IMR-90 (cell line): ENCODE measurements at regions not wholly inside any gene's neighbourhood (a gene's known extent, or its start where the extent isn't known, plus 50 kb on each side); places are given as distances from the start of the nearest gene placed in this dataset.

Experiments used
- ATAC-seq: fragments of 200-7000 bp; cut with Tn5 transposase; 2 replicates; pipeline ENCODE4 v1.9.1; 2020; ENCODE audit warnings: low read depth, mild to moderate bottlenecking, moderate library complexity
- BruUV-seq: library from RNA; stranded (reverse); fragments of 400-500 nt; replicated peaks from 2 replicates; lab custom pipeline; 2021; lab: Mats Ljungman, UMichigan
- CTCF ChIA-PET: fragments of 300-600 bp; formaldehyde crosslinking; extraction: SDS; loops from one replicate; lab custom pipeline; 2021; ENCODE audit warnings: antibody characterized with exemption; lab: Yijun Ruan, JAX
- POLR2A ChIA-PET: fragments of 300-600 bp; sonication (Branson Sonifier 250); formaldehyde crosslinking; loops from one replicate; lab custom pipeline; 2022; ENCODE audit warnings: antibody characterized with exemption; ENCODE audit not compliant: unreplicated experiment; lab: Charles Lee
- DNase-seq: peaks from one replicate; pipeline ENCODE4 v3.0.0; 2013
- H2AFZ ChIP-seq: replicated peaks from 2 replicates; pipeline ENCODE3; 2013; ENCODE audit warnings: low read length, mild to moderate bottlenecking; ENCODE audit not compliant: poor library complexity
- H2AK5ac ChIP-seq: 2 replicates; pipeline ENCODE4 v1.6.1; 2013; ENCODE audit warnings: low read depth, low read length, inconsistent platforms
- H2AK9ac ChIP-seq: replicated peaks from 2 replicates; pipeline ENCODE3; 2013; ENCODE audit warnings: mild to moderate bottlenecking, low read depth, low read length, moderate library complexity; ENCODE audit not compliant: poor library complexity
- H2BK120ac ChIP-seq: 2 replicates; pipeline ENCODE4 v1.6.1; 2013; ENCODE audit warnings: low read depth, low read length, inconsistent platforms
- H2BK15ac ChIP-seq: 3 replicates; pipeline ENCODE4 v1.6.1; 2013; ENCODE audit warnings: low read depth, low read length, inconsistent platforms
- H2BK20ac ChIP-seq: 2 replicates; pipeline ENCODE4 v1.6.1; 2013; ENCODE audit warnings: low read depth, mild to moderate bottlenecking, inconsistent platforms, low read length, moderate library complexity
- H2BK5ac ChIP-seq: 2 replicates; pipeline ENCODE4 v1.6.1; 2013; ENCODE audit warnings: mild to moderate bottlenecking, low read depth, low read length, inconsistent platforms; ENCODE audit not compliant: poor library complexity, severe bottlenecking
- H3K14ac ChIP-seq: replicated peaks from 2 replicates; pipeline ENCODE4 v1.6.1; 2013; ENCODE audit warnings: low read depth, low read length, inconsistent platforms
- H3K18ac ChIP-seq: 2 replicates; pipeline ENCODE4 v1.6.1; 2013; ENCODE audit warnings: low read depth, low read length, control low read depth
- H3K23ac ChIP-seq: 2 replicates; pipeline ENCODE4 v1.6.1; 2013; ENCODE audit warnings: low read depth, low read length, inconsistent platforms
- H3K27ac ChIP-seq: 2 replicates; pipeline ENCODE4 v1.5.1; 2013; ENCODE audit warnings: mild to moderate bottlenecking, control low read depth, low read length; ENCODE audit not compliant: insufficient read depth
- H3K27me3 ChIP-seq: 2 replicates; pipeline ENCODE4 v1.6.1; 2013; ENCODE audit warnings: low read length; ENCODE audit not compliant: control insufficient read depth, insufficient read depth
- H3K36me3 ChIP-seq: 2 replicates; pipeline ENCODE4 v1.6.1; 2013; ENCODE audit warnings: low read length, mixed read lengths; ENCODE audit not compliant: control insufficient read depth, insufficient read depth
- H3K4ac ChIP-seq: 2 replicates; pipeline ENCODE4 v1.6.1; 2013; ENCODE audit warnings: low read depth, low read length, inconsistent platforms
- H3K4me1 ChIP-seq: 2 replicates; pipeline ENCODE4 v1.6.1; 2013; ENCODE audit warnings: low read length, mixed read lengths; ENCODE audit not compliant: control insufficient read depth, insufficient read depth
- H3K4me2 ChIP-seq: 2 replicates; pipeline ENCODE4 v1.6.1; 2013; ENCODE audit warnings: low read depth, mild to moderate bottlenecking, control low read depth, low read length, moderate library complexity
- H3K4me3 ChIP-seq: 2 replicates; pipeline ENCODE4 v1.5.1; 2013; ENCODE audit warnings: low read depth, mild to moderate bottlenecking, control low read depth, low read length, moderate library complexity; ENCODE audit not compliant: insufficient read depth
- H3K56ac ChIP-seq: 2 replicates; pipeline ENCODE4 v1.6.1; 2013; ENCODE audit warnings: low read length, inconsistent platforms; ENCODE audit not compliant: insufficient read depth; ENCODE audit errors: extremely low read depth
- H3K79me1 ChIP-seq, 2 experiments: 2 replicates each; pipeline ENCODE4 v1.6.1; 2013; ENCODE audit warnings: low read length in 2 of 2, inconsistent platforms in 1 of 2, low read depth in 1 of 2
- H3K9ac ChIP-seq: 2 replicates; pipeline ENCODE4 v1.6.1; 2013; ENCODE audit warnings: low read depth, low read length, control low read depth
- H3K9me1 ChIP-seq: 2 replicates; pipeline ENCODE4 v1.6.1; 2013; ENCODE audit warnings: low read length, inconsistent platforms; ENCODE audit not compliant: insufficient read depth
- H3K9me3 ChIP-seq: 2 replicates; pipeline ENCODE4 v1.6.1; 2013; ENCODE audit warnings: low read length; ENCODE audit not compliant: control insufficient read depth, insufficient read depth
- H4K20me1 ChIP-seq: 2 replicates; pipeline ENCODE4 v1.6.1; 2013; ENCODE audit warnings: low read length, inconsistent platforms; ENCODE audit not compliant: insufficient read depth
- H4K5ac ChIP-seq: 2 replicates; pipeline ENCODE4 v1.6.1; 2013; ENCODE audit warnings: mild to moderate bottlenecking, low read depth, low read length, control low read depth
- H4K8ac ChIP-seq, 2 experiments: 2 replicates each; pipeline ENCODE4 v1.6.1; 2013; ENCODE audit warnings: low read depth in 2 of 2, low read length in 2 of 2, control low read depth in 1 of 2, inconsistent platforms in 1 of 2
- H4K91ac ChIP-seq: 2 replicates; pipeline ENCODE4 v1.6.1; 2013; ENCODE audit warnings: low read depth, low read length, inconsistent platforms; ENCODE audit not compliant: insufficient read depth
- CEBPB ChIP-seq: IDR thresholded peaks from 2 replicates; pipeline ENCODE4 v1.6.1; 2012; ENCODE audit warnings: low read depth, low read length, improper control_type of control experiment
- CHD1 ChIP-seq: IDR thresholded peaks from 2 replicates; pipeline ENCODE4 v1.6.1; 2012; ENCODE audit warnings: low read depth, low read length, improper control_type of control experiment
- CTCF ChIP-seq: conservative IDR thresholded peaks from 2 replicates; pipeline ENCODE4 v1.5.1; 2012; ENCODE audit warnings: mild to moderate bottlenecking, low read depth, low read length, improper control_type of control experiment
- ELK1 ChIP-seq: fragments of 150-350 bp; IDR thresholded peaks from 2 replicates; pipeline ENCODE4 v1.6.1; 2016; ENCODE audit warnings: low read depth, mild to moderate bottlenecking, low read length, moderate library complexity, borderline replicate concordance
- FOS ChIP-seq: fragments of 150-350 bp; IDR thresholded peaks from 2 replicates; pipeline ENCODE4 v1.6.1; 2016; ENCODE audit warnings: low read depth, low read length
- MAFK ChIP-seq: IDR thresholded peaks from 2 replicates; pipeline ENCODE4 v1.6.1; 2012; ENCODE audit warnings: low read depth, low read length, improper control_type of control experiment
- MAZ ChIP-seq: IDR thresholded peaks from 2 replicates; pipeline ENCODE4 v1.6.1; 2012; ENCODE audit warnings: low read depth, mild to moderate bottlenecking, low read length, improper control_type of control experiment, moderate library complexity, borderline replicate concordance
- MXI1 ChIP-seq: IDR thresholded peaks from 2 replicates; pipeline ENCODE4 v1.6.1; 2012; ENCODE audit warnings: low read depth, mild to moderate bottlenecking, low read length, moderate library complexity, borderline replicate concordance
- NFE2L2 ChIP-seq: fragments of 150-350 bp; IDR thresholded peaks from 2 replicates; pipeline ENCODE4 v1.6.1; 2016; ENCODE audit warnings: low read depth, mild to moderate bottlenecking, low read length
- RAD21 ChIP-seq: IDR thresholded peaks from 2 replicates; pipeline ENCODE4 v1.6.1; 2012; ENCODE audit warnings: low read length, improper control_type of control experiment
- RCOR1 ChIP-seq: IDR thresholded peaks from 2 replicates; pipeline ENCODE4 v1.6.1; 2012; ENCODE audit warnings: mild to moderate bottlenecking, low read length, improper control_type of control experiment; ENCODE audit not compliant: insufficient replicate concordance
- RFX5 ChIP-seq: IDR thresholded peaks from 2 replicates; pipeline ENCODE4 v1.8.0; 2012; ENCODE audit warnings: low read depth, mild to moderate bottlenecking, low read length, moderate library complexity
- SMC3 ChIP-seq: fragments of 150-350 bp; IDR thresholded peaks from 2 replicates; pipeline ENCODE4 v1.6.1; 2016; ENCODE audit warnings: low read depth, mild to moderate bottlenecking, antibody characterized with exemption, low read length, moderate library complexity
- USF2 ChIP-seq: fragments of 150-350 bp; IDR thresholded peaks from 2 replicates; pipeline ENCODE4 v1.6.1; 2017; ENCODE audit warnings: mild to moderate bottlenecking, antibody characterized with exemption, low read length, low read depth
- WGBS, 2 experiments: methylation state at CpG; one replicate each; pipeline versions ENCODE4 v1.1.5 to v1.1.7; 2013; ENCODE audit warnings: missing lambda C conversion rate in 2 of 2; ENCODE audit not compliant: insufficient read length in 1 of 2; ENCODE audit errors: extremely low coverage in 2 of 2; 5-methylcytosine and 5-hydroxymethylcytosine counted together
- dilution Hi-C: fragments of 300-500 bp; cut with HindIII; formaldehyde crosslinking; loops from one replicate; pipeline ENCODE4 v1.14.3; 2018; ENCODE audit warnings: low sequenced_read_pairs; ENCODE audit not compliant: unreplicated experiment
- in situ Hi-C: fragments of 300-500 bp; cut with MboI; formaldehyde crosslinking; loops from 3 replicates; pipeline ENCODE4 v1.14.3; 2019; ENCODE audit warnings: low sequenced_read_pairs, inconsistent platforms, mixed read lengths
- intact Hi-C: fragments of 100-400 bp; cut with micrococcal nuclease; formaldehyde crosslinking; loops from 2 replicates; pipeline ENCODE4 v1.10.0; 2022

GRCh38 chr10:57905861-57906260 is 361.8 kb downstream of the IPMK start:
- ATAC-seq: no peak
- no peaks in the 10 kb centered on the region for H3K79me1 ChIP-seq
- no peak overlapping the region for H3K23ac ChIP-seq
- no peak overlapping the region for H4K8ac ChIP-seq
- H3K27ac ChIP-seq: no peak overlapping the region
- H3K4ac ChIP-seq: no peak overlapping the region
- H2AK5ac ChIP-seq: no peak overlapping the region
- no peaks in the 10 kb centered on the region for H3K9me3 ChIP-seq
- WGBS, 2 experiments: no CpG with 5 or more reads among the region's 2 CpGs
- H2BK120ac ChIP-seq: no peak overlapping the region
- no peak overlapping the region for H2AFZ ChIP-seq
- H2BK15ac ChIP-seq: no peak overlapping the region
- no peaks in the 10 kb centered on the region for H3K9me1 ChIP-seq
- CTCF ChIA-PET: no interaction called here
- H2BK5ac ChIP-seq: no peak overlapping the region
- no peak overlapping the region for H2AK9ac ChIP-seq
- H4K91ac ChIP-seq: no peak overlapping the region
- POLR2A ChIA-PET: no interaction called here
- no peak overlapping the region for H2BK20ac ChIP-seq
- no peaks in the 10 kb centered on the region for H3K4me1 ChIP-seq
- no peak overlapping the region for H3K14ac ChIP-seq
- in situ Hi-C loops: no loop called here
- H3K18ac ChIP-seq: no peak overlapping the region
- DNase-seq: no peak
- H3K9ac ChIP-seq: no peak overlapping the region
- no peak overlapping the region for H3K56ac ChIP-seq
- no peaks in the 10 kb centered on the region for H3K27me3 ChIP-seq
- H3K4me2 ChIP-seq: no peak overlapping the region
- no peaks in the 10 kb centered on the region for H3K36me3 ChIP-seq
- intact Hi-C loops: no loop called here
- no peaks in the 10 kb centered on the region for H4K20me1 ChIP-seq
- H3K4me3 ChIP-seq: no peak overlapping the region
- dilution Hi-C loops: no loop called here
- no peak overlapping the region for H4K5ac ChIP-seq
- TF ChIP-seq RFX5 (no peak), MXI1 (no peak), RCOR1 (no peak), CHD1 (no peak), CEBPB (no peak), CTCF (no peak), RAD21 (no peak), NFE2L2 (no peak), ELK1 (no peak), SMC3 (no peak), FOS (no peak), USF2 (no peak), MAZ (no peak), MAFK (no peak)
- BruUV-seq: no TSS peak
